GM21723 (cell line): ENCODE measurements at regions not wholly inside any gene's neighbourhood (a gene's known extent, or its start where the extent isn't known, plus 50 kb on each side); places are given as distances from the start of the nearest gene placed in this dataset.
"Not testable (repeated sequence)": the region's sequence is repeated elsewhere in the genome, so short reads cannot be mapped to it uniquely, and the experiment has no call there.

Experiments used
- ATAC-seq: cut with Tn5 transposase; IDR thresholded peaks from one replicate; pipeline ENCODE4 v1.9.1; 2021; ENCODE audit warnings: mild to moderate bottlenecking, moderate library complexity; ENCODE audit not compliant: unreplicated experiment

DNA sequence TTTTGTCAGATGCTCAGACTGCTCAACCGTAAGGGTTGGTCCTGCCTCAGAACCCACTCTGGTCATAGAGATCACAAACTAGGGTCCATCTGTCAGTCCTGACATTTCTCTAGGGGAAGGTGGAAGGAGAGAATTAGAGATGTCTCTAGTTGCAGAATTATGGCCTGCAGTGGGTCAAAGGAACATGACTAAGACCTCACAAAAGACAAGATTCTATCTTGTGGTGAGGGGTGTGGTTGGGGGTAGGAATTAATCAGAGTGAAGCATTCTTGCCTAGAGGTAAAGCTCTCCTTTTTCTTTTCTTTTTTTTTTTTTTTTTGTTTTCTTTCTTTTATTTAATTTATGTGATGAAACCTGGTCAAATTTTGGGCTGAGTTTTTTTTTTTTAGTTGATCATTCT lies 558.1 kb downstream of the CD109 start:
- not testable (repeated sequence) for ATAC-seq

DNA sequence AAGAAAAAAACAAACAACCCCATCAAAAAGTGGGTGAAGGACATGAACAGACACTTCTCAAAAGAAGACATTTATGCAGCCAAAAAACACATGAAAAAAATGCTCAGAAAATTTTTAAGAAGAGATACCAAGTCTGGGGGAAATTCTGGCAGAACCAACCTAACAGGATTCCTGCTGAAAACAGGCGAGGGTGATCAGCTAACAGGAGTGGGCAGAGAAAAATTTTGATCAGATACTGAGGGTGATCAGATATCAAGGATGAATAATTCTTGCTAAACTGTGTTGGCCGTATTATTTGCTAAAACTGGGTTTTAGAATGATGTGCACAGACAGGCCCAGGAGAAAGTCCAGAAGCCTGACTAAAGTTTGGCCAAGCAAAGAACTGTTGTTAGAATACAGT lies 557.3 kb downstream of the CD109 start:
- no peak for ATAC-seq

DNA sequence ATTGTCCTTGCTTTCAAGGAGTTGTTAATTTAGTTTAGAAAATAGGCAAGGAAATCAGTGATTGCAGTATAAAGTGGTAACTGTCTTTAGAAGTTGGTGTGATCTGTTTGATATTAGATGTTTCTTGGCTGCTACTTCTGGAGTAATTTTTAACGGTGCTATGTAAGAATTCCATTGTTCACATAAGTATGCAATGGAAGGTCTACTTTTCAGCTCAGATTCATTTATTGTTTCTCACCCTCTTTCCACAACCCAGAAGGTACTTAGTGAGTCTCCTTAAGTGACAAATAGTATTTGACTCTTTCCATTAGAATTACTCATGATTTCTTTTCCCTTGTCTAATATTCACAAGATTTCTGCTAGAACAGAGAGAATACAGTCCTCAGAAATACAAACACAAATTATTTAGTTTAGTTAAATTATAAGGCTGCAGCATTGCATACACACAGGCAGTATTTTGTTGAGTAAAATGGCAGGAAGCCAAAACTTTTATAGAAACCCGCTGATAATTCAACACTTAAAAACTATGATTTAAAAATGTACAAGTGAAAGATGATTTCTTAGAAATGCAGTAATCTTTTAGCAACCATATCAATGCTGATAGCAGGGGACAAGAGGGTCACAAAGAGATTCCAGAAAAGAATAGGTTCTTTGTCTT lies 554.3 kb downstream of the CD109 start:
- ATAC-seq, result no peak

DNA sequence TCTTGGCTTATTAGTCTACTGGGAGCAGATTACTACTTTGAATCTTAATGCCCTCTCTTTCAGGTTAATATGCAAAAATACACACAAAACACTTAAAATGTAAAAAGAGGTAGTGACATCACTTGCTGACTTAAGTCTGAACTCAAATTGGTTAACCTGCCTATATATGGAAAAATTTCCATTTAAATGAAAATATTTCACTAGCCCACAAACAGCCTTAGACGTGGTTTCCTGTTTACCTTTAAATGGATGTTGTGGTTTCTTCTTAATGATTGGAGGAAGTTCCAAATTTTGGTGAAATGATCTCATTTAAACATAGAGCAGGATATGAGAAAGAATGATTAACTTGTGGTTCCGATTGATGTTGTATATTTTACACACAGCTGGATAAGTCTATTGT lies 553.7 kb downstream of the CD109 start:
- ATAC-seq, result no peak

DNA sequence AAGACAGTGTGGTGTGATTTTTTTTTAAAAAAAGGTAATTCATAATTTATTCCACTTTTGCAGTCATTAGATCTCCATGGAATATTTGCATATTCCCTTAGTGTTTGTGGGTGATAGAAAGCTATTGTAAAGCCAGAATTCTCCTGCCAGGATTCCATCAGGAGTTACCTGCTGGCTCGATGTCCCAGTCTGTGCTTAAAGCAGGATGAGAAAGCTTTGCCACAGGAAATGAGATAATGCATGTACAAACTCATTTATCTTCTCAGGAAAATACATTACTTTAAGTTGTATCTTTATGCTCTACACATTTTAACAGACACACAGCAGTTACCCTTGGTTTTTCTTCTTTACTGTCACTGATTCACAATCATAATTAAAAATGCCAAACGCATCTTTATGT lies 553.0 kb downstream of the CD109 start:
- no peak for ATAC-seq

DNA sequence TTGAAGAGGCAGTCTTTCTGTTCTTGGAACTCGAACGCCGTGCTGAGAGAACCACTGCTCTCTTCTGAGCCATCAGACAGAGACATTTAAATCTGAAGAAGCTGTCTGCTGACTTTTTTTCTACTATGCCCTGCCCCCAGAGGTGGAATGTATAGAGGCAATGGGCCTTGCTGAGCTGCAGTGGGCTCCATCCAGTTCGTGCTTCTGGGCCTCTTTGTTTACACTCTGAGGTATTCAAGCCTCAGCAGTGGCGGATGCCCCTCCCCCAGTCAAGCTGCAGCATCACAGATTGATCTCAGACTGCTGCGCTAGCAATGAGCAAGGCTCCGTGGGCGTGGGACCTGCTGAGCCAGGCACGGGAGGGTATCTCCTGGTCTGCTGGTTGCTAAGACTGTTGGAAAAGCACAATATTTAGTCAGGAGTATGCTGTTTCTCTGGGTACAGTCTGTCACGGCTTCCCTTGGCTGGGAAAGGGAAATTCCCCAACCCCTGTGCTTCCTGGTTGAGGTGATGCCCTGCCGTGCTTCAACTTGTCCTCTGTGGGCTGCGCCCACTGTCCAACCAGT lies 526.8 kb downstream of the CD109 start:
- ATAC-seq, result no peak

DNA sequence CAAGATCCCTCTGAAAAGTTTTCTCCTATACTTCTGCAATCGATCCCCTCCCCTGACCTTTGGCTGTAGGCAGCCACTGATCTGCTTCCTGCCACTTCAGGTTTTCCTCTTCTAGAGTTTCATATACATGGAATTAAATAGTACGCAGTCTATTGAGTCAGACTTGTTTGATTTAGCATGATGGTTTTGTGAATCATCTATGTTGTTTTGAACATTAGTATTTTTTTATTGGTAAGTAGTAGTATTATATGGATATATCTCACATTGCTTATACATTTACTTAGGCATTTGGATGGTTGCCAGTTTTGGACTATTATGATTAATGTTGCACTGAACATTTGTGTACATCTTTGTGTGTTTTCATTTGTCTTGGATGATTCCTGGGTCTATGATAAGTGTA lies 518.0 kb downstream of the CD109 start:
- ATAC-seq, result no peak

DNA sequence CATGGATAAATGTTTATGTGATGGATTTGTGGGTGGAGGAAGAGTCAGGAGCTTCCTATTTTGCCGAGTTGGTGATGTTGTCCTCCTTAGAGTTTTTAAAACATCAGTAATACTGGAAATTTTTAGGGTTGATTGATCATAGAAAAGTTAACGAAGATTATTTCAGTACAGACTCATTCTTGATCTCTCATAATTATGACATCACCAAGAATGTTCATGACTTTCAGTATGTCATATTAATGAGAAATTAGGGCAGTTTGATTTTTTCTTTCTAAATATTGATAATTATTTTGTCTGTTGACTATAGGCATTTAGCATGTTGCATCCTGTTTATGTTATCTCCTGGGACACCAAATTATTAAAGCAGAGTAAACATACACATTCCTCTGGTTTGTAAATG lies 512.2 kb downstream of the CD109 start:
- no peak for ATAC-seq

DNA sequence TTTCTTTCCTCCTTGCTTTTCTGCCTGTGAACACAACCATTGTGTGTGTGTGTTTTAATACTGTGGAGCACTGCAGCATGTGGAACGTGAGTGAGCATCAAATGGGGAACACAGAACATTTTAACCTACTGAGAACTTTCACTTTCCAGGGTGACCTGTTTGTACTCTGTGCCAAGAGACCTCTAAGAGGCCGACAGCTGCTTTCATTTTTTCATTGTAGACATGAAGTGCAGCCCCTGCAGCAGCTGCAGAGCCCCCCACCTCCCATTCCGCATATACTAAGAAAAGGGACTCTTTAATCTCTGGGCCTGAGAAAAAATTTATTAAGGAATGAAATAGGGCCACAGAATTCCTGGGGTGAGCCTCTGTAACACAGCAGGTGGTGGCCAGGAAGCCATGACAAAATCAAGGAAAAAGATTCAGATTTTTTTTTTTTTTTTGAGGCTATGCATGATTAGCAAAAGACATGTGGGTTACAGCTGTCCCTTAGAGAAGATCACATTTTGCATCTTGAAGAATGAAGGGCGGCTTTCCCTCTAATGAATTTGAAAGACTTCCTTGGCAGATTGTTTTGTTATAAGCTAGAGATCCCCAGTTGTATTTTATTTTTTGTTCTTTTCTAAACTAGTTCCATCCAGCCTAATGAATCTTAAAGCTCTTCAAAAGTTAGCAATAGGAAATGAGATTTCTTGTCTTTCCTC lies 503.4 kb downstream of the CD109 start:
- no peak for ATAC-seq

DNA sequence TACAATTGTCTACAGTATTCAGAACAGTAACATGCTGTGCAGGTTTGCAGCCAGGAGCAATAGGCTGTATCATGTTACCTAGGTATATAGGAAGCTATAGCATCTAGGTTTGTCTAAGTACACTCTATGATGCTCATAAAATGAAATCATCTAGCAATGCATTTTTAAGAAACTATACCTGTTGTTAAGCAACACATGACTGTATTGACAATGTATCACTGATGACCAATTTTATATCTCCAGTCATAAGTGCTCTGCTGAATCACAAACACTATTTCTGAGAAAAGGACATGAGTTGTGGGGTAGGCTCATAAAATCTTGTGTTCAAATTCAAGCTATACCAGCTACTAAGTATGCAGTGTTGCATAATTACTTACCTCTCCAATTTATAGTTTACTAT lies 501.3 kb downstream of the CD109 start:
- no peak for ATAC-seq

DNA sequence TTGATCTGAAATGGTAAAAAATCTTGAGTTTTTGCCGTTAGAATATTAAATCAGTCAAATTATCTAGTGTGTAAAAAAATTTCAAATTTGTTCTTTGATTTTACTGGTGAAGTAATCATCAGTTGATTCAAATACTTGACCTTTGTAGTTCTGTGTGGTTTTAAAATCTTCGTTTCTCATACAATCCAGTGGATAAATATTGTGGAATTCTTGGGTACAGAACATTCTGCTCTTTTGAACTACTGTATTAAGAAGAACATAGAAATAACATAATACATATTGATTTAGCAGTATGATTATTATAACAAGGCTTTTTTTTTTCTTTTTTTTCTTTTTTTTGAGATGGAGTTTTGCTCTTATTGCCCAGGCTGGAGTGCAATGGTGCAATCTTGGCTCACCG lies 491.8 kb downstream of the CD109 start:
- no peak for ATAC-seq

DNA sequence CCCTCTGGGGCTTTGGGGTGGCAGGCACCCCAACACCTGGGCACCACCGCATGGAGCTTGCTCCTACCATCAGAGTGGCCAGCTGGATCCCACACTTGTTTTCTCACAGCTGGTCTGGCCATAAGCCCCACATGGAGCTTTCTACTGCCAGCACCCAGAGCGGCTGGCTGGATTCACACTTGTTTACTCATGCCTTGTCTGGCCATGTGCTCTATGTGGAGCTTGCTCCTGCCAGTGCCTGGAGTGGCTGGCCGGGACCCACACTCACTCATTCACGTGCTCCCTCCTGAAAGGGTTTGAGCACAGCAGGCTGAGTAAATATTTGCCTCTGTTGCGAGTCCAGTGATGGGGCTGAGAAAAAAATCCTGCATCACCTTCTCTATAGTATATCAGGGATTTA lies 487.0 kb downstream of the CD109 start:
- ATAC-seq, result no peak

DNA sequence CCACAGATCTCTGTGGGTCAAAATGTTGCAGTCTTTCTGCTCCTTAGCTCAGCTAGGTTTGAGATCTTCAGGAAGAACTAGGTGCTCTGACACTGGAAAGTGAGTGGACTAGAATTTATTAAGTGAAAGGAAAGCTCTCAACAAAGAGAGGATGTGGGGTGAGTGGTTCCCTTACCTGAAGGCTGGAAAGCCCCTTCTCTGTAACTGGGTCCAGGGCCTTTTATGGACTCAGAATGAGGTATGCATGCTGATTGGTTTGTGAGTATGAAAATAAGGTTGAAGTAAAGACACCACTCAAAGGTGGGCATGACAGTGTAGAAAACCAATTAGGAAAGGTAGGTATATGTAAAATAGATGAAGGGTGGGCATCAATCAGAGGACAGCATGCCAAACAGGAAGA lies 485.5 kb downstream of the CD109 start:
- ATAC-seq, result no peak

DNA sequence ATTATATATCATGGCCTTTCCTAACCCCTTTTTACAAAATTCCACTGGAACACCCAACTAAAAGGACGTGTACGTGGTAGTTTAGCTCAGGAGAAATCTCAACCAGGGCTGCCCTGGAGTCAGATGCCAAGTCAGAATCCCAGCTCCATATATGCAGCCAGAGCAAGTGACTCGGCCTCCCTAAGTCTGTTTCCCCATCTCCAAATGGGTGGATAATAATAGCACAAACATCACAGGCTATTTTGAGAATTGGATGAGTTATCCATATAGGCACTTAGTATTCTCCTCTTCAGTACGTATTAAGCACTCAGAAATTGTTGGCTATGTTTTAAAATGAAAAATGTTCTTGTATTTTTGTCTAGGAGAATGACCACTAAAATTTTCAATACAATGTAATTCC lies 481.5 kb downstream of the CD109 start:
- no peak for ATAC-seq

DNA sequence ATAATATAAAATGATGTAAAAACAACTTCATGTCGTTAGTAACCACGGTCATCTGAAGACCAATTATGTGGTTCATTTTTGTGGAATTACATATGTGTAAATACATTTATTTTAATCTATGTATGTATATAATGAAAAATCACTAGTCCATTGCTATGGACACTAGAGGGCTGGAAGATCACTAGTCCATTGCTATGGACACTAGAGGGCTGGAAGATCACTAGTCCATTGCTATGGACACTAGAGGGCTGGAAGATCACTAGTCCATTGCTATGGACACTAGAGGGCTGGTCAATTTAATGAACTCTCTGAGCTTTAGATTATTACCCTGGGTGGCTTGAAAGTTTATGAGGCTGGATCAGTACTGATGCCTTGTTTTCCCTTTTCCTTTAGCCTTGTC lies 474.5 kb downstream of the CD109 start:
- ATAC-seq, result not testable (repeated sequence)

DNA sequence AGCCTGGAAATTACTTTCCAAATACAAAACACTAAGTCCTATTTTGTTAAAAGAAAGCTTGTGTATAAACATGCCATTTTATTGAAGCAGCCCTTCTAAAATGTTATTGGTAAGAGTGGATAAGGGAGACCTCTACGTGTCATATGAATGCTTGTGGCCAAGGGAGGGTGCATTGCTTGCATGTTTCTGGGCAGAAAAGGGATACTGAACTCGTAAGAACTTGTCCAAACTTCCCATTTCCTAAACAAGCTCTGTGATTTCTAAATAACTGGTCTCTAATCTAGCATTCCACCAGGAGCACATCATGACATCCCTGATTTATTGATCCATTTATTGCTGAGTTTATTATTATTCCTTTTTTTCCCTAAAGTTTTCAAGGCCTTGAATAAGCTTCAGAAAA lies 474.1 kb downstream of the CD109 start:
- ATAC-seq, result no peak

DNA sequence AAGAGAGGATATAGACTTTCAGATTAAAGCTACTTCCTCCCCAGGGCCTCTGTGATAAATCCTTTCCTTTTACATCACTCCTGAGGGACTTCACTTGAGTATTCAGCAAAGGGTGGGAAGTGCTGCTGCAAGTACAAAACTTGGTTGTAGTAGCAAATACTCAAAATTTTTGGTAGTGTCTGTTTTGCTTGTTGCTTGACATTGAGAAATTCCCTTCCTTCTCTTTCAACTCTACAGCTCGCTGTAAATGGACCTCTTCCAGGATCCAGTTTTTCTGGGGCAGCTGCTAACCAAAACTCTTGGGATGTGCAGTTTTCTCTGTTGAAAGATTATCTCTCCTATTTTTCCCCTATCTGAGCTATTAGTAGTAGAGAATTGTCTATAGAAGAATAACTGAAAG lies 472.0 kb downstream of the CD109 start:
- no peak for ATAC-seq

DNA sequence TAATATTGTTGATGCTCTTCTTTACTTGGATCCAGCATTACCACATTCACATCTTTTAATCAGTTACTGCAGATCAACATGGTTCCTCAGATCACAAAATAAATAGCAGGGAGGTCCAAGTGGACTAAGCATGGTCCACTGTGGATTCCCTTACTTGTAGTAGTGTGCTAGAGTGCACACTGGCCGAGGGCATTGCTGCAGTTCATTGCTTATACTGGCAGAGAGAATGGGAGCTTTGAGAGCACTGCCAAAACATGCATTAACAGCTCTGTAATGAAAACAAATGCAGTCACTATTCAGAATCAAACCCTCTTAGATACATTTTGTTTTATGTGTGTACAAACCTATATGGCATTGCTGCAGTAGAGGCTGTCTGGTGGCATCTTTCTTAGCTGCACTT lies 471.5 kb downstream of the CD109 start:
- ATAC-seq, result no peak

DNA sequence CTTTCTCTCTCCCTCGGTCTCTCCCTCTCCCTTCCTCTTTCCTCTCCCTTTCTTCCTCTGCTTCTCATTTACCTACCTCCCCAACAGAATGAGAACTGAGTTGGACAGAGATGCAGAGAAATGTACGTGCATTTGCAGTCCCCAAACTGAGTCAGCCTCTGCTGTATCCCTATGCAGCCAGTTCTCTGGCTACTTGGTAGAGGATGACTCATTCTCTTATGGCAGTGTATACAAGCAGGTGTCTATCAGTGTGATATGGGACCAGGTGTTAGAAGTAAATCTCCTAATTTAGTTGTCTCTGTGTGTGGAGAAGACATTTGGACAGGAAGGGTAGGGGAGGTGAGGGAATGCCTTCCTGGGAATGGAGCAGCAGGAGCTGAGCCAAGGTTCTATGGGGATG lies 470.8 kb downstream of the CD109 start:
- no peak for ATAC-seq

DNA sequence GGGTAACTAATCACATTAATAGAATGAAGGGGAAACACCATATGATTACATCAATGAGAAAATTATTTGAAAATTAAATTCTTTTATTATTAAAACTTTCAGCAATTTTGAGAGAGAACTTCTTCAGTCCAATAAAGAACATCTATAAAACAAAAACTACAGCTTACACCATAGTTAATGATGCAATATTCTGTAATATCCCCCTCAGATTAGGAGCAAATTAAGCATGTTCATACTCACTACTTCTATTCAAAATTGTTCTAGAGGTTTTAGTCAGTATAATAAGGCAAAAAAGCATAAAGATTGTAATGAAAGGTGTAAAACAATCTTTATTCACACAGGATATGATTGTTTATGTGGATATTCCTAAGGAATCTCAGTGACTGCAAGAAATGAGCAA lies 465.4 kb downstream of the CD109 start:
- ATAC-seq, result no peak

DNA sequence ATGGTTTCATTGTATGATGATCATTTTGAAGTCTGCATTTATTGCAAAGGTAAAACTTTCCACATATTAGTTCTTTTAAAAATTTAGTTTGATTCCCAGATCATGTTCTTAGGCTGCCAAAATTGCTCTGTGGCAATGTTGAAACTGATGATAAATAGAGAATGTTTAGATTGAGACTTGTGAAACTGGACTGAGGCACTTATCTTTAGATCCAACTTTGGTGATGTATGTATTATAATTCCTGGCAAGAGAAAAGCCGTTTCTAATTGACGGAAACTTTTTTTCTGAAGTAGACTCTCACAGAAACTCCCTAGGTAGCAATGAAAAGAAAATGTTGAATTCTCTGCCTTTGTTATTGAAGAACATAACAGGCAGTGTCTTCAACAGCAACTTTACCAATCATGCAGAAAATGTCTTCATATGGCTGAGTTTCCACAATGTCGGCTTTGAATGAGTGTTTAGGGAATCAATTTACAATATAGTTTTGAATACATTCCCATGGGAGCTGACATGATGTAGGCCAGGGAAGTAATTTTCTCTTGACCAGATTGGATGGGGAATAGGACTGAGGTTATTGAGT lies 456.2 kb downstream of the CD109 start:
- ATAC-seq, result no peak

DNA sequence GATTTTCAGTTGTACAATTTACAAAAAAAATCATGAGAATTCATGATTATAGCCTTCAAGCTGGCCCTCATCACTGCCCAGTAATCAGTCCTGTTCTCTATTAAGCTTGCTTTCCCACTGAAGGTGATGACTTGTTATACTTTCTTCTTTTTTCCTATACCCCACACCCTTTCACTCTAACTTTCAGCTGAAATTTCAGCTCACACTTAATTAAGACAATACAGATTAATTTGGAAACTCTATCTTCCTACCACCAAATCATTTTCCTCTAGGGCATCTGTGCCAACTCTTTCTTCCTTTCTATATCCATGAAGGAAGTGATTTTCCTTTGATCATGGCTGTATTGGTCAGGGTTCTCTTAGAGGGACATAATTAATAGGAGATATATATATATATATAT lies 449.9 kb downstream of the CD109 start:
- ATAC-seq, result no peak
